ENCODE measurements at regions not wholly inside any gene's neighbourhood (a gene's known extent, or its start where the extent isn't known, plus 50 kb on each side); places are given as distances from the start of the nearest gene placed in this dataset.
A peak's percentile ranks its signal among the peaks of the same experiment; 100 is the strongest.
"Not testable (repeated sequence)": the region's sequence is repeated elsewhere in the genome, so short reads cannot be mapped to it uniquely, and the experiment has no call there.

DNA sequence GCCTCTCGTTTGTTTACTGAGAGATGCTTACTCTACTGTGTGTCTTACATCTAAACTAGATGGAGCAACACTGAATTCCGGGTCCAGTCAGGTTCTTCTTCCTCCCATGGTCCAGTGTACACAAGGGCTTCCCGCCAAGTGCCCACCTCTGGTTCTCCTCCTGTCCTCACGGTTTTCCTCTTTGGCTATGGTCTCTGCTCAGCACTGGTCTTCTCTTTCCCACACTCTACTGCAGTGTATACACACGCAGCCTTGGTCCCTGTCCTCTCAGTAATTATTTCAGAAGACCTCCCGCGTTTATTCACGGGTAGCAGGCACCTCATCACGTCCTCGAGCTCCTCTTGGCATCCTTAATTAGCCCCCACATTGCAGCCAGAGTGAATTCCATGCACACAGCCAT is 91.4 kb upstream of the PABPC3 start:
- H3K9me3 Mint-ChIP-seq; DNase-seq; H3K9me3 ChIP-seq (ENCODE audit: control insufficient read depth in 2 of 3, low read length in 3 of 3); H3K36me3 ChIP-seq (ENCODE audit: control insufficient read depth in 2 of 3, insufficient read depth in 3 of 3, low read length in 3 of 3); POLR2A ChIA-PET; H3K27ac Mint-ChIP-seq; H3K4me1 Mint-ChIP-seq; H3K36me3 Mint-ChIP-seq; CTCF ChIA-PET; H3K27ac ChIP-seq (ENCODE audit: low read depth, low read length); H3K4me1 ChIP-seq (ENCODE audit: control insufficient read depth in 2 of 2, insufficient read depth in 2 of 2, low read length in 2 of 2); H3K4me3 ChIP-seq (ENCODE audit: low read length); H3K27me3 ChIP-seq (ENCODE audit: control insufficient read depth in 2 of 2, insufficient read depth in 2 of 2, low read length in 2 of 2); ATAC-seq; H3K4me3 Mint-ChIP-seq: not testable (repeated sequence)
- H3K27me3 Mint-ChIP-seq, result peaks cover 54 to 72% (median 58%) of the 10 kb centered on the region in 5 donors
- intact Hi-C loops (cut with micrococcal nuclease), result loop anchor here (10.0 kb wide), 2 partner anchors 80 to 280 kb away; partner anchors contain the start of gene MTMR6 (in 1 of the 2)

GRCh38 chr13:25005050-25005497 is 90.9 kb upstream of the PABPC3 start:
- H3K4me1 ChIP-seq (ENCODE audit: control insufficient read depth in 2 of 2, insufficient read depth in 2 of 2, low read length in 2 of 2); H3K36me3 ChIP-seq (ENCODE audit: control insufficient read depth in 2 of 3, insufficient read depth in 3 of 3, low read length in 3 of 3); H3K4me1 Mint-ChIP-seq; H3K4me3 ChIP-seq (ENCODE audit: low read length); H3K9me3 Mint-ChIP-seq; POLR2A ChIA-PET; H3K27ac ChIP-seq (ENCODE audit: low read depth, low read length); H3K27me3 ChIP-seq (ENCODE audit: control insufficient read depth in 2 of 2, insufficient read depth in 2 of 2, low read length in 2 of 2); H3K27ac Mint-ChIP-seq; H3K9me3 ChIP-seq (ENCODE audit: control insufficient read depth in 2 of 3, low read length in 3 of 3); CTCF ChIA-PET; H3K36me3 Mint-ChIP-seq: not testable (repeated sequence)
- DNase-seq (peak in 2 of 9 donors; percentile 10 to 25), ATAC-seq (peak; percentile 70)
- peaks cover 52 to 71% (median 55%) of the 10 kb centered on the region in 5 donors for H3K27me3 Mint-ChIP-seq
- H3K4me3 Mint-ChIP-seq, result peak overlapping the region in 6 of 10 donors; percentile 9 to 38 (median 31)
- intact Hi-C loops (cut with micrococcal nuclease), result loop anchor here (1.0 to 10.0 kb wide), 3 partner anchors 32 to 280 kb away; partner anchors contain the start of gene MTMR6 (in 1 of the 2)

- ATAC-seq; H3K4me3 Mint-ChIP-seq; H3K36me3 ChIP-seq (ENCODE audit: control insufficient read depth in 2 of 3, insufficient read depth in 3 of 3, low read length in 3 of 3); H3K4me1 ChIP-seq (ENCODE audit: control insufficient read depth in 2 of 2, insufficient read depth in 2 of 2, low read length in 2 of 2); POLR2A ChIA-PET; H3K4me1 Mint-ChIP-seq; CTCF ChIA-PET; H3K9me3 ChIP-seq (ENCODE audit: control insufficient read depth in 2 of 3, low read length in 3 of 3); H3K27ac Mint-ChIP-seq; H3K27ac ChIP-seq (ENCODE audit: low read depth, low read length); H3K4me3 ChIP-seq (ENCODE audit: low read length); H3K9me3 Mint-ChIP-seq; H3K27me3 ChIP-seq (ENCODE audit: control insufficient read depth in 2 of 2, insufficient read depth in 2 of 2, low read length in 2 of 2); H3K36me3 Mint-ChIP-seq; DNase-seq: not testable (repeated sequence)
- intact Hi-C loops (cut with micrococcal nuclease), result loop anchor here (10.0 kb wide), 2 partner anchors 83 to 277 kb away; partner anchors contain the start of gene MTMR6 (in 1 of the 2)
- peaks cover 49 to 61% (median 55%) of the 10 kb centered on the region in 5 donors for H3K27me3 Mint-ChIP-seq
Observed at GRCh38 chr13:25007389-25007788, 88.5 kb upstream of the PABPC3 start.

GRCh38 chr13:25014398-25014973 is 81.5 kb upstream of the PABPC3 start:
- DNase-seq; POLR2A ChIA-PET; H3K27ac ChIP-seq (ENCODE audit: low read depth, low read length); H3K4me1 ChIP-seq (ENCODE audit: control insufficient read depth in 2 of 2, insufficient read depth in 2 of 2, low read length in 2 of 2); H3K36me3 ChIP-seq (ENCODE audit: control insufficient read depth in 2 of 3, insufficient read depth in 3 of 3, low read length in 3 of 3); intact Hi-C loops (cut with micrococcal nuclease); H3K4me3 ChIP-seq (ENCODE audit: low read length); H3K4me3 Mint-ChIP-seq; H3K36me3 Mint-ChIP-seq; H3K27ac Mint-ChIP-seq; ATAC-seq; H3K9me3 Mint-ChIP-seq; H3K27me3 ChIP-seq (ENCODE audit: control insufficient read depth in 2 of 2, insufficient read depth in 2 of 2, low read length in 2 of 2); H3K9me3 ChIP-seq (ENCODE audit: control insufficient read depth in 2 of 3, low read length in 3 of 3): not testable (repeated sequence)
- peaks cover 32 to 59% (median 50%) of the 10 kb centered on the region in 5 donors for H3K27me3 Mint-ChIP-seq
- CTCF ChIA-PET, result interaction anchor here (0.9 kb wide), 1 partner anchor 19 kb away, joined by 6 read pairs; no protein-coding TSS in a partner anchor
- H3K4me1 Mint-ChIP-seq, result peaks cover 6 to 12% (median 8%) of the 10 kb centered on the region in 7 donors

- Mint-ChIP-seq H3K4me1 (peaks cover 6 to 12% (median 8%) of the 10 kb centered on the region in 7 donors), H3K4me3 (peak overlapping the region in 9 of 10 donors; percentile 20 to 84 (median 73)), H3K27me3 (peaks cover 43 to 59% (median 54%) of the 10 kb centered on the region in 5 donors)
- H3K36me3 Mint-ChIP-seq; H3K27ac Mint-ChIP-seq; intact Hi-C loops (cut with micrococcal nuclease); H3K9me3 Mint-ChIP-seq; H3K4me1 ChIP-seq (ENCODE audit: control insufficient read depth in 2 of 2, insufficient read depth in 2 of 2, low read length in 2 of 2); ATAC-seq; H3K27ac ChIP-seq (ENCODE audit: low read depth, low read length); H3K27me3 ChIP-seq (ENCODE audit: control insufficient read depth in 2 of 2, insufficient read depth in 2 of 2, low read length in 2 of 2); H3K9me3 ChIP-seq (ENCODE audit: control insufficient read depth in 2 of 3, low read length in 3 of 3); H3K36me3 ChIP-seq (ENCODE audit: control insufficient read depth in 2 of 3, insufficient read depth in 3 of 3, low read length in 3 of 3); POLR2A ChIA-PET; H3K4me3 ChIP-seq (ENCODE audit: low read length); DNase-seq: not testable (repeated sequence)
- CTCF ChIA-PET, result interaction anchor here (0.6 to 0.7 kb wide), 2 partner anchors 22 to 1768 kb away, joined by 3 to 6 read pairs; no protein-coding TSS in a partner anchor
Observed at GRCh38 chr13:25017176-25017575, 78.8 kb upstream of the PABPC3 start.

GRCh38 chr13:25017808-25018728 is 77.9 kb upstream of the PABPC3 start:
- Mint-ChIP-seq H3K4me3 (peak overlapping the region in 9 of 10 donors; percentile 20 to 84 (median 74)), H3K27ac (peak overlapping the region in 1 of 9 donors; percentile 75), H3K27me3 (peaks cover 45 to 57% (median 52%) of the 10 kb centered on the region in 5 donors), H3K4me1 (peaks cover 6 to 12% (median 8%) of the 10 kb centered on the region in 7 donors)
- H3K27ac ChIP-seq (ENCODE audit: low read depth, low read length); ATAC-seq; H3K4me3 ChIP-seq (ENCODE audit: low read length); H3K27me3 ChIP-seq (ENCODE audit: control insufficient read depth in 2 of 2, insufficient read depth in 2 of 2, low read length in 2 of 2); H3K9me3 ChIP-seq (ENCODE audit: control insufficient read depth in 2 of 3, low read length in 3 of 3); POLR2A ChIA-PET; CTCF ChIA-PET; H3K9me3 Mint-ChIP-seq; H3K36me3 Mint-ChIP-seq; H3K4me1 ChIP-seq (ENCODE audit: control insufficient read depth in 2 of 2, insufficient read depth in 2 of 2, low read length in 2 of 2); H3K36me3 ChIP-seq (ENCODE audit: control insufficient read depth in 2 of 3, insufficient read depth in 3 of 3, low read length in 3 of 3): not testable (repeated sequence)
- peak in 2 of 9 donors; percentile 29 to 57 for DNase-seq
- intact Hi-C loops (cut with micrococcal nuclease), result loop anchor here in 1 of 2 donors (1.0 kb wide), 1 partner anchor 19 kb away; no protein-coding TSS in a partner anchor
